ENCODE measurements at regions not wholly inside any gene's neighbourhood (a gene's known extent, or its start where the extent isn't known, plus 50 kb on each side); places are given as distances from the start of the nearest gene placed in this dataset.

DNA sequence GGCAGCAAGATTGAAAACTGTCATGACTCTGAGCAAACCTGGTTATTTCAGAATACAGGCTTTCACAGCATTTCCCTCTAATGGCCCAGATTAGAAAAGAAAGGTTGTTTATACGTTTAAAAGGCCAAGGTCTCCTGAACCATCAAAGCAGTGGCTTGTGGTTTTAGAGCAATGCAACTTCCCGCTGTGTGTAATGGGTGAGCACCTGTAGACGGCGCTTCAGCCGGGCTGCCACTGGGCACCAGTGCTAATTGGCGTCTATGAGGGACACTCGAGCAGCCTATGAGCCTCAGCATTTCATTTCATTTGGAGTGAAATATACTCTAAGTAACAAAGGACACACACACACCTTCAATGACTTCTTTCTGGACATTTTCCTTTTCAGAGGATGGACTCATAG, 671.0 kb upstream of the FZD8 start:
- Mint-ChIP-seq H3K27ac (no peak overlapping the region), H3K4me1 (ENCODE audit: unreplicated experiment) (no peaks in the 10 kb centered on the region), H3K4me3 (no peak overlapping the region), H3K27me3 (no peaks in the 10 kb centered on the region), H3K9me3 (no peaks in the 10 kb centered on the region), H3K36me3 (no peaks in the 10 kb centered on the region)
- TF ChIP-seq, protein P1, sequence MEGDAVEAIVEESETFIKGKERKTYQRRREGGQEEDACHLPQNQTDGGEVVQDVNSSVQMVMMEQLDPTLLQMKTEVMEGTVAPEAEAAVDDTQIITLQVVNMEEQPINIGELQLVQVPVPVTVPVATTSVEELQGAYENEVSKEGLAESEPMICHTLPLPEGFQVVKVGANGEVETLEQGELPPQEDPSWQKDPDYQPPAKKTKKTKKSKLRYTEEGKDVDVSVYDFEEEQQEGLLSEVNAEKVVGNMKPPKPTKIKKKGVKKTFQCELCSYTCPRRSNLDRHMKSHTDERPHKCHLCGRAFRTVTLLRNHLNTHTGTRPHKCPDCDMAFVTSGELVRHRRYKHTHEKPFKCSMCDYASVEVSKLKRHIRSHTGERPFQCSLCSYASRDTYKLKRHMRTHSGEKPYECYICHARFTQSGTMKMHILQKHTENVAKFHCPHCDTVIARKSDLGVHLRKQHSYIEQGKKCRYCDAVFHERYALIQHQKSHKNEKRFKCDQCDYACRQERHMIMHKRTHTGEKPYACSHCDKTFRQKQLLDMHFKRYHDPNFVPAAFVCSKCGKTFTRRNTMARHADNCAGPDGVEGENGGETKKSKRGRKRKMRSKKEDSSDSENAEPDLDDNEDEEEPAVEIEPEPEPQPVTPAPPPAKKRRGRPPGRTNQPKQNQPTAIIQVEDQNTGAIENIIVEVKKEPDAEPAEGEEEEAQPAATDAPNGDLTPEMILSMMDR (conservative IDR thresholded peaks at IDR 0.05): no peak
- DNase-seq (ENCODE audit: extremely low spot score, unreplicated experiment): no peak

DNA sequence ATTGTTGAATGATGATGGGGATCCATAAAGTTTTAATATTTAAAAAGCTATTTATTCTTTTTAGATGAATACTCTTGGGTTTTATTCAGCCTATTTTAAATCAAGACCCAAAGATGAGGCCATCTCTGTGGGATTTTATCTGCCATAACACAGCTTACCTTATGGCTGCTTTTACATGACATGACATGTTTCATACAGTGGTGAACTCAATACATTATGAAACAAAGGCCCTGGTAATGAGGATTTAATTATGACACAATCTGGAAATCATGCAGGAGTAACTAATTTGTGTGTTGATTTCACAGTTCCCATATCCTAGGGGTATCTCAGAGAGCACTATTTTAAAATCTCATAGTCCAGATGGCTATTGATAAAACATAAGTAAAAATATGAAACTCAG, 661.8 kb upstream of the FZD8 start:
- Mint-ChIP-seq H3K9me3 (no peaks in the 10 kb centered on the region), H3K4me1 (ENCODE audit: unreplicated experiment) (no peaks in the 10 kb centered on the region), H3K4me3 (no peak overlapping the region), H3K27ac (no peak overlapping the region), H3K36me3 (no peaks in the 10 kb centered on the region), H3K27me3 (no peaks in the 10 kb centered on the region)
- no peak for DNase-seq (ENCODE audit: extremely low spot score, unreplicated experiment)
- TF ChIP-seq, protein P1 (conservative IDR thresholded peaks at IDR 0.05): no peak

GRCh38 chr10:36302086-36302485, 660.0 kb upstream of the FZD8 start:
- TF ChIP-seq, protein P1 (conservative IDR thresholded peaks at IDR 0.05): no peak
- H3K4me1 Mint-ChIP-seq (ENCODE audit: unreplicated experiment): no peaks in the 10 kb centered on the region
- H3K36me3 Mint-ChIP-seq: no peaks in the 10 kb centered on the region
- DNase-seq (ENCODE audit: extremely low spot score, unreplicated experiment): no peak
- H3K27ac Mint-ChIP-seq: no peak overlapping the region
- no peaks in the 10 kb centered on the region for H3K27me3 Mint-ChIP-seq
- no peak overlapping the region for H3K4me3 Mint-ChIP-seq
- H3K9me3 Mint-ChIP-seq: no peaks in the 10 kb centered on the region

- no peak overlapping the region for H3K27ac Mint-ChIP-seq
- no peaks in the 10 kb centered on the region for H3K4me1 Mint-ChIP-seq (ENCODE audit: unreplicated experiment)
- H3K9me3 Mint-ChIP-seq: no peaks in the 10 kb centered on the region
- no peak for DNase-seq (ENCODE audit: extremely low spot score, unreplicated experiment)
- no peaks in the 10 kb centered on the region for H3K36me3 Mint-ChIP-seq
- H3K27me3 Mint-ChIP-seq: no peaks in the 10 kb centered on the region
- TF ChIP-seq, protein P1 (conservative IDR thresholded peaks at IDR 0.05): no peak
- no peak overlapping the region for H3K4me3 Mint-ChIP-seq
Observed at GRCh38 chr10:36301539-36301938, 659.4 kb upstream of the FZD8 start.

DNA sequence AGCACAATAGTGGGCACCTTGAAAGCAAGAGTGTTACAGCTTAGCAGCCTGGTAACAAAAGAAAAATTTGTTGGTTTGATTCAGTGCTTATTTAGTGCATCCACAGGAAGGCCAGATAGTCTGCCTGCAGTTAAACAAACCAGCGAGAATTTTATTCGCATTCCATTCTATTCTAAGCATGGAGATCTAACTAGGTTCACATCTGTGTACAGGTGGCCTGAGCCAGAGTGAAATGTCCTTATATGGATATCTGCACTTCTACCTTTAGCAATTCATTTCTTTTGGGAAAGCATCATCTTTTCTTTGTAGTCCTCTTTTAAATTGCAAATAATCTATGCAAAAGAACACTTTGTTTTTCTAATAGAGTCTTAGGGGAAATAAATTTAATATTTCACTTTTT, 659.0 kb upstream of the FZD8 start:
- no peak overlapping the region for H3K27ac Mint-ChIP-seq
- TF ChIP-seq, protein P1 (conservative IDR thresholded peaks at IDR 0.05): no peak

GRCh38 chr10:36283827-36284226, 641.7 kb upstream of the FZD8 start:
- Mint-ChIP-seq H3K9me3 (peaks cover 12% of the 10 kb centered on the region), H3K27ac (no peak overlapping the region), H3K36me3 (no peaks in the 10 kb centered on the region), H3K4me1 (ENCODE audit: unreplicated experiment) (peaks cover 8% of the 10 kb centered on the region), H3K4me3 (no peak overlapping the region), H3K27me3 (no peaks in the 10 kb centered on the region)
- TF ChIP-seq, protein P1 (conservative IDR thresholded peaks at IDR 0.05): no peak
- DNase-seq (ENCODE audit: extremely low spot score, unreplicated experiment): no peak

More for the DNA sequence above, 659.0 kb upstream of the FZD8 start:
- no peak for DNase-seq (ENCODE audit: extremely low spot score, unreplicated experiment)
- Mint-ChIP-seq H3K4me3 (no peak overlapping the region), H3K9me3 (no peaks in the 10 kb centered on the region), H3K4me1 (ENCODE audit: unreplicated experiment) (no peaks in the 10 kb centered on the region), H3K36me3 (no peaks in the 10 kb centered on the region), H3K27me3 (no peaks in the 10 kb centered on the region)

Measured in type B pancreatic cell (in vitro differentiated cells).